Calu3 (cell line): ENCODE measurements at regions not wholly inside any gene's neighbourhood (a gene's known extent, or its start where the extent isn't known, plus 50 kb on each side); places are given as distances from the start of the nearest gene placed in this dataset.
"Not testable (repeated sequence)": the region's sequence is repeated elsewhere in the genome, so short reads cannot be mapped to it uniquely, and the experiment has no call there.

Experiments
- BruUV-seq: library from RNA; stranded (reverse); fragments of 400-500 nt; replicated peaks from 2 replicates; lab custom pipeline; 2021; lab: Mats Ljungman, UMichigan
- CTCF ChIA-PET: fragments of 300-600 bp; sonication (Branson Sonifier 250); formaldehyde crosslinking; loops from one replicate; lab custom pipeline; 2022; ENCODE audit warnings: antibody characterized with exemption; lab: Charles Lee
- DNase-seq: peaks from one replicate; pipeline ENCODE4 v3.0.0; 2022
- H3K27ac Mint-ChIP-seq: one replicate; pipeline ENCODE4 v1.8.0; 2022; ENCODE audit warnings: mixed read lengths; ENCODE audit not compliant: unreplicated experiment
- H3K27me3 Mint-ChIP-seq: one replicate; pipeline ENCODE4 v1.8.0; 2022; ENCODE audit warnings: mixed read lengths; ENCODE audit not compliant: unreplicated experiment
- H3K36me3 Mint-ChIP-seq: one replicate; pipeline ENCODE4 v1.8.0; 2022; ENCODE audit warnings: mild to moderate bottlenecking, moderate library complexity, mixed read lengths; ENCODE audit not compliant: insufficient read depth, unreplicated experiment
- H3K4me1 Mint-ChIP-seq: one replicate; pipeline ENCODE4 v1.8.0; 2022; ENCODE audit warnings: mild to moderate bottlenecking, low read depth, mixed read lengths; ENCODE audit not compliant: unreplicated experiment
- H3K4me3 Mint-ChIP-seq: one replicate; pipeline ENCODE4 v1.8.0; 2022; ENCODE audit warnings: mild to moderate bottlenecking, low read depth, moderate library complexity, mixed read lengths; ENCODE audit not compliant: unreplicated experiment
- H3K9me3 Mint-ChIP-seq: one replicate; pipeline ENCODE4 v1.8.0; 2022; ENCODE audit warnings: low read depth, mixed read lengths; ENCODE audit not compliant: unreplicated experiment
- CTCF ChIP-seq: fragments of 200-600 bp; IDR thresholded peaks from one replicate; pipeline ENCODE4 v1.8.0; 2022; ENCODE audit warnings: antibody characterized with exemption; ENCODE audit not compliant: unreplicated experiment
- intact Hi-C: fragments of 100-400 bp; cut with micrococcal nuclease; formaldehyde crosslinking; loops from one replicate; pipeline ENCODE4 v1.10.0; 2022; ENCODE audit not compliant: unreplicated experiment

- TF ChIP-seq CTCF, result no peak
- Mint-ChIP-seq H3K4me1 (no peaks in the 10 kb centered on the region), H3K27ac (no peak overlapping the region), H3K36me3 (no peaks in the 10 kb centered on the region), H3K27me3 (no peaks in the 10 kb centered on the region), H3K9me3 (no peaks in the 10 kb centered on the region), H3K4me3 (no peak overlapping the region)
- CTCF ChIA-PET, result no interaction called here
- intact Hi-C loops, result no loop called here
- DNase-seq, result no peak
- BruUV-seq, result no TSS peak
Measured at GRCh38 chr2:208671886-208672680, 265.5 kb downstream of the PTH2R start.

DNA sequence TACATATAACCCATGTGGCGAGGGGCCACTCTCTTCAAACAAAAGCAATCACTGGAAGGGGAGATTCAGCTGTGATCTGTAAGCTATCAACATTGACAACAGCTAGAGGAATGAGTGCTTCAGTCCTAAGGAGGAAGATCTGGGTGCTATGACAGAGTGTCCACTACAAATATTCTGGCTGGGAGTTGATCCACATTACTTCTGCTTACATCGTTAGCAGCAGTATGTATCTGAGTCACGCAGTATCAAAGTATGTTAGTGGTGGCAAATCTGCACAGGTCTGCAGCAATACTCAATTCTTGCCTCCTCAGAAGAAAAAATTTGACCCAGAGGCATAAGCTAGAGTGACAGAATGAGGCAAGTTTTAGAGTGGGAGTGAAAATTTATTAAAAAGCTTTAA lies 267.0 kb downstream of the PTH2R start:
- intact Hi-C loops, result no loop called here
- Mint-ChIP-seq H3K4me3 (no peak overlapping the region), H3K27ac (no peak overlapping the region), H3K27me3 (no peaks in the 10 kb centered on the region), H3K36me3 (no peaks in the 10 kb centered on the region), H3K4me1 (no peaks in the 10 kb centered on the region), H3K9me3 (no peaks in the 10 kb centered on the region)
- no TSS peak for BruUV-seq
- no peak for TF ChIP-seq CTCF
- CTCF ChIA-PET, result no interaction called here
- no peak for DNase-seq

GRCh38 chr2:208674919-208675318 lies 268.3 kb downstream of the PTH2R start:
- intact Hi-C loops, result no loop called here
- Mint-ChIP-seq H3K36me3 (no peaks in the 10 kb centered on the region), H3K4me1 (no peaks in the 10 kb centered on the region), H3K27ac (no peak overlapping the region), H3K4me3 (no peak overlapping the region), H3K9me3 (no peaks in the 10 kb centered on the region), H3K27me3 (no peaks in the 10 kb centered on the region)
- CTCF ChIA-PET, result no interaction called here
- BruUV-seq, result no TSS peak
- no peak for TF ChIP-seq CTCF
- no peak for DNase-seq

DNA sequence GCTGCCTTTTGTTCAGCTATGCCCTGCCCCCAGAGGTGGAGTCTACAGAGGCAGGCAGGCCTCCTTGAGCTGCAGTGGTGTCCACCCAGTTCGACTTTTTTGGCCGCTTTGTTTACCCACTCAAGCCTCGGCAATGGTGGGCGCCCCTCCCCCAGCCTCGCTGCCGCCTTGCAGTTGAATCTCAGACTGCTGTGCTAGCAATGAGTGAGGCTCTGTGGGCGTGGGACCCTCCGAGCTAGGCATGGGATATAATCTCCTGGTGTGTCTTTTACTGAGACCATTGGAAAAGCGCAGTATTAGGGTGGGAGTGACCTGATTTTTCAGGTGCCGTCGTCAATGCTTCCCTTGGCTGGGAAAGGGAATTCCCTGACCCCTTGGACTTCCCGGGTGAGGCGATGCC lies 279.3 kb downstream of the PTH2R start:
- Mint-ChIP-seq H3K4me1 (peaks cover 18% of the 10 kb centered on the region), H3K9me3 (peaks cover 11% of the 10 kb centered on the region)
- H3K4me3 Mint-ChIP-seq, CTCF ChIA-PET, H3K36me3 Mint-ChIP-seq, H3K27me3 Mint-ChIP-seq, intact Hi-C loops, DNase-seq, BruUV-seq, H3K27ac Mint-ChIP-seq: not testable (repeated sequence)

DNA sequence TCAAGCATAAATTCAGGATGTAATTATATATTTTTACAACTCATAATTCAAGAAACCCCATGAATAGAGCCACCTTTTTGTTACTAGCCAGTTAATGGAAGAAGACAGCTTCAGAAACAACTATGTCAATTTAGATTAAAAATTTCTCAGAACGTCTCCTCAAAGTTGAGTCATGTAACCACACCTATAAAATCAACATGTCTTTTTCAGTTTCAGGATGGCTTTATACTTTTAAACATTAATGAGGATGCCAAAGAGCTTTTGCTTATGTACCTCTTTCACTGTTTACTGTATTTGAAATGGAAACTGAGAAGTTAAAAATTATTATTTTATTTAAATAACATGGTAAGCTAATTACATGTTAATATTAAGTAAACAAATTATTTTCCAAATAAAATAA lies 280.1 kb downstream of the PTH2R start:
- no peak for TF ChIP-seq CTCF
- Mint-ChIP-seq H3K27me3 (no peaks in the 10 kb centered on the region), H3K36me3 (no peaks in the 10 kb centered on the region), H3K27ac (no peak overlapping the region), H3K4me3 (no peak overlapping the region), H3K9me3 (peaks cover 13% of the 10 kb centered on the region), H3K4me1 (peaks cover 18% of the 10 kb centered on the region)
- CTCF ChIA-PET, result no interaction called here
- intact Hi-C loops, result no loop called here
- DNase-seq, result no peak
- BruUV-seq, result no TSS peak

- H3K27me3 Mint-ChIP-seq, H3K36me3 Mint-ChIP-seq, intact Hi-C loops, BruUV-seq, CTCF ChIA-PET, DNase-seq, H3K27ac Mint-ChIP-seq, H3K4me3 Mint-ChIP-seq: not testable (repeated sequence)
- H3K9me3 Mint-ChIP-seq, result peaks cover 14% of the 10 kb centered on the region
- H3K4me1 Mint-ChIP-seq, result peaks cover 18% of the 10 kb centered on the region
Measured at GRCh38 chr2:208687720-208688119, 281.1 kb downstream of the PTH2R start.
